ENCODE measurements at regions not wholly inside any gene's neighbourhood (a gene's known extent, or its start where the extent isn't known, plus 50 kb on each side); places are given as distances from the start of the nearest gene placed in this dataset.

GRCh38 chr3:104987859-104988258 is 378.9 kb upstream of the ALCAM start:
- TF ChIP-seq EZH2 (optimal IDR thresholded peaks at IDR 0.05; ENCODE audit: low read depth, low read length): no peak
- no peak for TF ChIP-seq CTCF (IDR thresholded peaks at IDR 0.05; ENCODE audit: low read length)

Data from MM.1S (cell line).